ENCODE measurements at regions not wholly inside any gene's neighbourhood (a gene's known extent, or its start where the extent isn't known, plus 50 kb on each side); places are given as distances from the start of the nearest gene placed in this dataset.

- DNase-seq (ENCODE audit: low spot score in 2 of 2): no peak
- H3K4me1 ChIP-seq: peaks cover 4% of the 10 kb centered on the region; the same call in 1 of the 2 replicates
- no peaks in the 10 kb centered on the region for H3K36me3 ChIP-seq (replicated peaks)
- H3K27me3 ChIP-seq (ENCODE audit: low read depth): no peaks in the 10 kb centered on the region
- H3K4me3 ChIP-seq: no peak overlapping the region
- in situ Hi-C loops (cut with MboI; ENCODE audit: low sequenced_read_pairs): no loop called here
- H3K9me3 ChIP-seq: no peaks in the 10 kb centered on the region
These were observed 309.2 kb upstream of the SATB1 start for GRCh38 chr3:18734309-18734708.

DNA sequence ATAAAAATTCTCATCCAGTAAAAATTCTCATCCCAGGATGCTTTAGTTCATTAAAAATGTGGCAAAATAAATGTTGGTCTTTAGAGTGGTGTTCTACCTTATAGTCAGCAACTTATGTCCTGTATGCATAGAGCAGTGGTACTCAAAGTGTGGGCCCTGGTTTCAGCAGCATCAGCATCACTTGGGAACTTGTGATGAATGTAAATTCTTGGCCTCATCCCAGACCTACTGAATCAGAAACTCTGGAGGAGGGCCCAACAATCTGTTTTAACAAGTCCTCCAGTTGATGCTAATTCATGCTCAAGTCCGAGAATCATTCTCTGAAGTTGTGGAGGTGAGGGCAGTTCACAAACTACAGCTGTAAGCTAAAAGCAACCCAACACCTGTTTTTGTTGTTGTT lies 307.3 kb upstream of the SATB1 start:
- no peaks in the 10 kb centered on the region for H3K9me3 ChIP-seq
- H3K4me3 ChIP-seq: no peak overlapping the region
- no peaks in the 10 kb centered on the region for H3K27me3 ChIP-seq (ENCODE audit: low read depth)
- no peak for DNase-seq (ENCODE audit: low spot score in 2 of 2)
- in situ Hi-C loops (cut with MboI; ENCODE audit: low sequenced_read_pairs): no loop called here
- no peaks in the 10 kb centered on the region for H3K36me3 ChIP-seq (replicated peaks)
- peaks cover 4% of the 10 kb centered on the region; the same call in 1 of the 2 replicates for H3K4me1 ChIP-seq

GRCh38 chr3:18730491-18730890 lies 305.4 kb upstream of the SATB1 start:
- Histone ChIP-seq H3K36me3 (replicated peaks) (no peaks in the 10 kb centered on the region), H3K4me1 (peaks cover 4% of the 10 kb centered on the region; the same call in 1 of the 2 replicates), H3K4me3 (no peak overlapping the region), H3K9me3 (no peaks in the 10 kb centered on the region), H3K27me3 (ENCODE audit: low read depth) (no peaks in the 10 kb centered on the region)
- DNase-seq (ENCODE audit: low spot score in 2 of 2): peak; percentile 25 to 31
- in situ Hi-C loops (cut with MboI; ENCODE audit: low sequenced_read_pairs): no loop called here

- Histone ChIP-seq H3K27me3 (ENCODE audit: low read depth) (no peaks in the 10 kb centered on the region), H3K9me3 (no peaks in the 10 kb centered on the region), H3K36me3 (replicated peaks) (no peaks in the 10 kb centered on the region), H3K4me1 (peaks cover 4% of the 10 kb centered on the region; the same call in 1 of the 2 replicates), H3K4me3 (no peak overlapping the region)
- DNase-seq (ENCODE audit: low spot score in 2 of 2): no peak
- in situ Hi-C loops (cut with MboI; ENCODE audit: low sequenced_read_pairs): no loop called here
These were observed 304.5 kb upstream of the SATB1 start for GRCh38 chr3:18729671-18730070.

DNA sequence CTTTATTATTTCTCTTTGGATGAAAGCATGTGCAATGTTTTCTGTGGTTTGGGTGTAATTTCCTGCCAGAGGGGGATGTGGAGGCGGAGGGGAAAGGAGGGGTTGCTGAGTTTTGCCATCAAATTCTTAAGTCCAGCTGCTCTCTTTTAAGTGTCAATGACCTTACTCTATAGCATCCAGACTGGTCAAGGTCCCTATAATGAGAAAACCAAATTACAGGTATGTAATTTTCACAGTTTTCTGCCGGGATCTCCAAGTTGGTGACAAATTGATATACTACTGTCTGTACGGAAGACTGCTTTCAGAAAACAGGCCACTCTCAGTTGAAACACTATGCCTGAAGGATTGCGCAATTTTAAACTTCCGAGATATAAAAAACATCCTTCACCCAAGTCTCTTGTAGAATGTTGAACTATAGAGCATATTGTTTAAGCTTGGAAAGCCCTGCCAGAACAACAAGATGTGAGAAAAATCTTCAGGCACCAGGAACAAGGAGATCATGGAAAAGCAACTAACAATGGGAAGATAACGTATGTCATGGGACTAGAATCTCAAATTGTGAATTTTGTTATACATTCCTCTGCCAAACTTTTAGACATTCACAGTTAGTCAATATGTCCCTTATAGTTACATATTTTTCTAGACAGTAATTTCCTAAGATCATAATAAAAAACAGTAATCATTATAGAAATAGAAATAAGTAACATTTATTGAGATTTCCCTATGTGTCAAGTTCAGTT lies 300.7 kb upstream of the SATB1 start:
- no peak for DNase-seq (ENCODE audit: low spot score in 2 of 2)
- H3K4me1 ChIP-seq: peaks cover 2% of the 10 kb centered on the region; the same call in 1 of the 2 replicates
- no peaks in the 10 kb centered on the region for H3K36me3 ChIP-seq (replicated peaks)
- no peaks in the 10 kb centered on the region for H3K27me3 ChIP-seq (ENCODE audit: low read depth)
- no peak overlapping the region for H3K4me3 ChIP-seq
- no peaks in the 10 kb centered on the region for H3K9me3 ChIP-seq
- in situ Hi-C loops (cut with MboI; ENCODE audit: low sequenced_read_pairs): no loop called here

GRCh38 chr3:18724456-18724855 lies 299.3 kb upstream of the SATB1 start:
- H3K4me1 ChIP-seq: no peaks in the 10 kb centered on the region
- no peaks in the 10 kb centered on the region for H3K27me3 ChIP-seq (ENCODE audit: low read depth)
- H3K9me3 ChIP-seq: no peaks in the 10 kb centered on the region
- DNase-seq (ENCODE audit: low spot score in 2 of 2): no peak
- H3K4me3 ChIP-seq: no peak overlapping the region
- no peaks in the 10 kb centered on the region for H3K36me3 ChIP-seq (replicated peaks)
- in situ Hi-C loops (cut with MboI; ENCODE audit: low sequenced_read_pairs): no loop called here

GRCh38 chr3:18723206-18723810 lies 298.2 kb upstream of the SATB1 start:
- Histone ChIP-seq H3K36me3 (replicated peaks) (no peaks in the 10 kb centered on the region), H3K9me3 (no peaks in the 10 kb centered on the region), H3K4me1 (no peaks in the 10 kb centered on the region), H3K4me3 (no peak overlapping the region), H3K27me3 (ENCODE audit: low read depth) (no peaks in the 10 kb centered on the region)
- in situ Hi-C loops (cut with MboI; ENCODE audit: low sequenced_read_pairs): no loop called here
- DNase-seq (ENCODE audit: low spot score in 2 of 2): no peak

- Histone ChIP-seq H3K36me3 (replicated peaks) (no peaks in the 10 kb centered on the region), H3K4me1 (no peaks in the 10 kb centered on the region), H3K4me3 (no peak overlapping the region), H3K9me3 (no peaks in the 10 kb centered on the region), H3K27me3 (ENCODE audit: low read depth) (no peaks in the 10 kb centered on the region)
- in situ Hi-C loops (cut with MboI; ENCODE audit: low sequenced_read_pairs): no loop called here
- no peak for DNase-seq (ENCODE audit: low spot score in 2 of 2)
These were observed 295.4 kb upstream of the SATB1 start for GRCh38 chr3:18720543-18720942.

GRCh38 chr3:18717598-18717997 lies 292.5 kb upstream of the SATB1 start:
- in situ Hi-C loops (cut with MboI; ENCODE audit: low sequenced_read_pairs): no loop called here
- no peak for DNase-seq (ENCODE audit: low spot score in 2 of 2)
- Histone ChIP-seq H3K36me3 (replicated peaks) (no peaks in the 10 kb centered on the region), H3K27me3 (ENCODE audit: low read depth) (no peaks in the 10 kb centered on the region), H3K4me1 (no peaks in the 10 kb centered on the region), H3K9me3 (no peaks in the 10 kb centered on the region), H3K4me3 (no peak overlapping the region)

GRCh38 chr3:18716821-18717220 lies 291.7 kb upstream of the SATB1 start:
- H3K36me3 ChIP-seq (replicated peaks): no peaks in the 10 kb centered on the region
- no peaks in the 10 kb centered on the region for H3K27me3 ChIP-seq (ENCODE audit: low read depth)
- no peak for DNase-seq (ENCODE audit: low spot score in 2 of 2)
- H3K4me3 ChIP-seq: no peak overlapping the region
- H3K9me3 ChIP-seq: no peaks in the 10 kb centered on the region
- in situ Hi-C loops (cut with MboI; ENCODE audit: low sequenced_read_pairs): no loop called here
- H3K4me1 ChIP-seq: no peaks in the 10 kb centered on the region

GRCh38 chr3:18716101-18716500 lies 291.0 kb upstream of the SATB1 start:
- no peaks in the 10 kb centered on the region for H3K36me3 ChIP-seq (replicated peaks)
- no peak overlapping the region for H3K4me3 ChIP-seq
- in situ Hi-C loops (cut with MboI; ENCODE audit: low sequenced_read_pairs): no loop called here
- no peak for DNase-seq (ENCODE audit: low spot score in 2 of 2)
- no peaks in the 10 kb centered on the region for H3K4me1 ChIP-seq
- H3K9me3 ChIP-seq: no peaks in the 10 kb centered on the region
- H3K27me3 ChIP-seq (ENCODE audit: low read depth): no peaks in the 10 kb centered on the region

DNA sequence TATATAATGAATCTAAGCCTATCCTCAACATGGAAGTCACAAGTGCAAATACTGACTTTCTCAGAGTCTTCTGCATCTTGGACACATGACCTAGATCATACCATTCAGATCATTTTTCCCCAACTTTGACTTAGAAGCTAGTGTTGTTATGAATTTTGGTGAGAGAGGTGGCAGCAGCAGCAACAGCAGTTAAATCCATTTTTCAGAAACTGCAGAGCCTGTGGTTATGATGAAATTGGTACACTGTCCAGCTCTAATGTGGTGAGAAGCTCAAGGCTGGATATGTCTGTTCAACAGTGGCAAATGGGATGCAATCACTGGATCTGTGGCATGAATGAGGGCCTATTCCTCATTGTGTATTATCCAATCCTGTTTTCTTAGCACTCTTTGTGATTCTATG lies 290.1 kb upstream of the SATB1 start:
- H3K4me3 ChIP-seq: no peak overlapping the region
- no peaks in the 10 kb centered on the region for H3K36me3 ChIP-seq (replicated peaks)
- DNase-seq (ENCODE audit: low spot score in 2 of 2): no peak
- H3K9me3 ChIP-seq: no peaks in the 10 kb centered on the region
- H3K27me3 ChIP-seq (ENCODE audit: low read depth): no peaks in the 10 kb centered on the region
- no peaks in the 10 kb centered on the region for H3K4me1 ChIP-seq
- in situ Hi-C loops (cut with MboI; ENCODE audit: low sequenced_read_pairs): no loop called here

DNA sequence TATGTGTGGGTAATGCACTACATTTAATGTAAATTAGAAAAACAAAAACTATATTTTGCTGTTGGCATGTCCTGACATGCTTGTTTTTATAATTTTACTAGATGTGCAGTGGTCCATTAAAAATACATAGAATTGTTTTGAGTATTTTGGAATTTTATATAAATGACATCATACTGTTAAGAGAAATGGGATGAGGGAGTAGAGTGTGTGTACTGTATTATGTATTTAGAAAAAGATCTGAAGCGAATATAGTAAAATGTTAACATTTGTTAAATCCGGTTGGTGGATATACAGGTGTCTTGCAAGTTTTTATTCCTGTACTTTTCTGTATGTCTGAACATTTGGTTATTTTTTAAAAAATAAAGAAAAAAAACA lies 288.4 kb upstream of the SATB1 start:
- no peak overlapping the region for H3K4me3 ChIP-seq
- no peaks in the 10 kb centered on the region for H3K36me3 ChIP-seq (replicated peaks)
- H3K4me1 ChIP-seq: no peaks in the 10 kb centered on the region
- no peak for DNase-seq (ENCODE audit: low spot score in 2 of 2)
- H3K27me3 ChIP-seq (ENCODE audit: low read depth): no peaks in the 10 kb centered on the region
- H3K9me3 ChIP-seq: no peaks in the 10 kb centered on the region
- in situ Hi-C loops (cut with MboI; ENCODE audit: low sequenced_read_pairs): no loop called here

- in situ Hi-C loops (cut with MboI; ENCODE audit: low sequenced_read_pairs): no loop called here
- Histone ChIP-seq H3K4me1 (no peaks in the 10 kb centered on the region), H3K9me3 (no peaks in the 10 kb centered on the region), H3K27me3 (ENCODE audit: low read depth) (no peaks in the 10 kb centered on the region), H3K36me3 (replicated peaks) (no peaks in the 10 kb centered on the region), H3K4me3 (no peak overlapping the region)
- DNase-seq (ENCODE audit: low spot score in 2 of 2): no peak
These were observed 287.8 kb upstream of the SATB1 start for GRCh38 chr3:18712713-18713576.

Measured in HAP-1 (cell line).